Stomach (tissue), 4 donors: ENCODE measurements at regions not wholly inside any gene's neighbourhood (a gene's known extent, or its start where the extent isn't known, plus 50 kb on each side); places are given as distances from the start of the nearest gene placed in this dataset.

ENCODE experiments used
- POLR2A ChIP-seq, 4 donors: fragments of 450-650 bp; IDR thresholded peaks; one replicate each; pipeline ENCODE4 v1.6.1; 2016; ENCODE audit warnings: antibody characterized with exemption in 4 of 4, control low read depth in 2 of 4, mild to moderate bottlenecking in 1 of 4, moderate library complexity in 1 of 4
- POLR2AphosphoS5 ChIP-seq, 3 donors: sonication (generic); formaldehyde crosslinking; IDR thresholded peaks; one replicate each; pipeline ENCODE4 v1.6.1; 2016; ENCODE audit warnings: antibody characterized with exemption in 3 of 3
- TF ChIP-seq, protein P1 (sequence below), 7 experiments: fragments of 450-650 bp in 4 of 7; fragments of 200-600 bp in 3 of 7; sonication (generic) in 3 of 7; IDR thresholded peaks; one replicate each; pipeline ENCODE4 v1.5.1; 2016 to 2019; ENCODE audit warnings: antibody characterized with exemption in 7 of 7, control low read depth in 2 of 7, mild to moderate bottlenecking in 1 of 7

DNA sequence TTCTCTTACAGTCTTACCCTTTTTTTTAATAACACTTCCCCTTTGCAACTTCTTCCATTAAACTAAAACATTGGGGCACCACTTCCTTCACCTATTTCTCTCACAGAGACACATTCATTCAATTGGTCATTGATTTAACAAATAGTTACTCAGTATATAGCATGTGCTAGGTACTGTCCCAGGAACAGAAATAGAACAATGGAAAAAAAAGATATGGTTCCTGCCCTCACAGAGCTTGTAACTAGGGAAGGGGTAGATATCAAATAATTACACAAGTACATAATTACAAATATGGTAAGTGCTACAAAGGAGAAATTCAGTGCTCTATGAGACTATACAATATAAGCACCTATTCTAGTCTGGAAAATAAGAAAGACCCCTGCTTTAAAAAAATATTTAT, 165.5 kb upstream of the RBBP8 start:
- TF ChIP-seq, protein P1, sequence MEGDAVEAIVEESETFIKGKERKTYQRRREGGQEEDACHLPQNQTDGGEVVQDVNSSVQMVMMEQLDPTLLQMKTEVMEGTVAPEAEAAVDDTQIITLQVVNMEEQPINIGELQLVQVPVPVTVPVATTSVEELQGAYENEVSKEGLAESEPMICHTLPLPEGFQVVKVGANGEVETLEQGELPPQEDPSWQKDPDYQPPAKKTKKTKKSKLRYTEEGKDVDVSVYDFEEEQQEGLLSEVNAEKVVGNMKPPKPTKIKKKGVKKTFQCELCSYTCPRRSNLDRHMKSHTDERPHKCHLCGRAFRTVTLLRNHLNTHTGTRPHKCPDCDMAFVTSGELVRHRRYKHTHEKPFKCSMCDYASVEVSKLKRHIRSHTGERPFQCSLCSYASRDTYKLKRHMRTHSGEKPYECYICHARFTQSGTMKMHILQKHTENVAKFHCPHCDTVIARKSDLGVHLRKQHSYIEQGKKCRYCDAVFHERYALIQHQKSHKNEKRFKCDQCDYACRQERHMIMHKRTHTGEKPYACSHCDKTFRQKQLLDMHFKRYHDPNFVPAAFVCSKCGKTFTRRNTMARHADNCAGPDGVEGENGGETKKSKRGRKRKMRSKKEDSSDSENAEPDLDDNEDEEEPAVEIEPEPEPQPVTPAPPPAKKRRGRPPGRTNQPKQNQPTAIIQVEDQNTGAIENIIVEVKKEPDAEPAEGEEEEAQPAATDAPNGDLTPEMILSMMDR (IDR thresholded peaks at IDR 0.05), result no peak
- TF ChIP-seq POLR2A (IDR thresholded peaks at IDR 0.05), result no peak
- TF ChIP-seq POLR2AphosphoS5 (IDR thresholded peaks at IDR 0.05), result no peak
